GM23338 (cell line): ENCODE measurements at regions not wholly inside any gene's neighbourhood (a gene's known extent, or its start where the extent isn't known, plus 50 kb on each side); places are given as distances from the start of the nearest gene placed in this dataset.

ENCODE experiments used
- ATAC-seq: fragments of 200-7000 bp; cut with Tn5 transposase; 3 replicates; pipeline ENCODE4 v1.9.1; 2020
- DNase-seq: peaks from one replicate; pipeline ENCODE4 v3.0.0-alpha.2; 2015; ENCODE audit warnings: low spot score
- H2AFZ ChIP-seq: fragments of 200-600 bp; sonication (generic); 2 replicates; pipeline ENCODE4 v1.8.0; 2016; ENCODE audit warnings: antibody characterized with exemption, mild to moderate bottlenecking, moderate library complexity
- H3F3A ChIP-seq: fragments of 200-600 bp; sonication (generic); replicated peaks from 2 replicates; pipeline ENCODE4 v1.8.0; 2017; ENCODE audit warnings: antibody characterized with exemption, mixed run types, low read depth
- H3K27ac ChIP-seq: fragments of 200-600 bp; sonication (generic); 2 replicates; pipeline ENCODE4 v1.6.1; 2016; ENCODE audit warnings: low read depth
- H3K27me3 ChIP-seq: fragments of 200-600 bp; sonication (generic); 2 replicates; pipeline ENCODE4 v1.8.0; 2016; ENCODE audit warnings: mild to moderate bottlenecking, mixed run types, moderate library complexity; ENCODE audit not compliant: insufficient read depth
- H3K36me3 ChIP-seq: fragments of 200-600 bp; sonication (generic); 2 replicates; pipeline ENCODE4 v1.8.0; 2016; ENCODE audit warnings: mild to moderate bottlenecking; ENCODE audit not compliant: insufficient read depth
- H3K4me1 ChIP-seq: fragments of 200-600 bp; sonication (generic); 2 replicates; pipeline ENCODE4 v1.8.0; 2016; ENCODE audit warnings: mild to moderate bottlenecking, moderate library complexity; ENCODE audit not compliant: insufficient read depth
- H3K4me2 ChIP-seq: fragments of 200-600 bp; sonication (generic); 2 replicates; pipeline ENCODE4 v1.7.1; 2017; ENCODE audit warnings: mixed run types
- H3K4me3 ChIP-seq: fragments of 200-600 bp; sonication (generic); 2 replicates; pipeline ENCODE4 v1.6.1; 2016; ENCODE audit warnings: mixed run types
- H3K79me2 ChIP-seq: fragments of 200-600 bp; sonication (generic); replicated peaks from 2 replicates; pipeline ENCODE4 v1.8.0; 2017; ENCODE audit warnings: mild to moderate bottlenecking; ENCODE audit not compliant: insufficient read depth
- H3K9me2 ChIP-seq: fragments of 200-600 bp; sonication (generic); 2 replicates; pipeline ENCODE4 v1.8.0; 2017; ENCODE audit not compliant: insufficient read depth
- H4K20me1 ChIP-seq: fragments of 200-600 bp; sonication (generic); replicated peaks from 2 replicates; pipeline ENCODE4 v1.8.0; 2017; ENCODE audit warnings: mild to moderate bottlenecking; ENCODE audit not compliant: insufficient read depth
- H3K27ac Mint-ChIP-seq: 2 replicates; pipeline ENCODE4 v1.8.0; 2020; ENCODE audit warnings: inconsistent platforms, mild to moderate bottlenecking, moderate library complexity, mixed read lengths
- H3K27me3 Mint-ChIP-seq: 3 replicates; pipeline ENCODE4 v1.8.0; 2022; ENCODE audit warnings: low read depth, mild to moderate bottlenecking, moderate library complexity, mixed read lengths, inconsistent platforms; ENCODE audit not compliant: insufficient read depth, poor library complexity
- H3K36me3 Mint-ChIP-seq: 3 replicates; pipeline ENCODE4 v1.8.0; 2021; ENCODE audit warnings: low read depth, mild to moderate bottlenecking, inconsistent platforms, moderate library complexity, mixed read lengths
- H3K4me1 Mint-ChIP-seq: 3 replicates; pipeline ENCODE4 v1.8.0; 2020; ENCODE audit warnings: mild to moderate bottlenecking, inconsistent platforms, mixed read lengths
- H3K4me3 Mint-ChIP-seq: 3 replicates; pipeline ENCODE4 v1.8.0; 2021; ENCODE audit warnings: moderate library complexity, mild to moderate bottlenecking, inconsistent platforms, mixed read lengths
- H3K9me3 Mint-ChIP-seq: 3 replicates; pipeline ENCODE4 v1.8.0; 2020; ENCODE audit warnings: moderate library complexity, mild to moderate bottlenecking, inconsistent platforms, mixed read lengths
- CTCF ChIP-seq, 2 experiments: fragments of 200-600 bp in 1 of 2; sonication (generic) in 1 of 2; conservative IDR thresholded peaks; 2 replicates each; pipeline versions ENCODE4 v1.5.1 to v1.6.1; 2016 to 2017; ENCODE audit warnings: antibody characterized with exemption in 2 of 2, low read depth in 2 of 2, mild to moderate bottlenecking in 2 of 2, moderate library complexity in 1 of 2
- EZH2phosphoT487 ChIP-seq: fragments of 200-600 bp; sonication (generic); IDR thresholded peaks from one replicate; pipeline ENCODE4 v1.8.1; 2018; ENCODE audit warnings: antibody characterized with exemption; ENCODE audit not compliant: unreplicated experiment
- ZNF114 ChIP-seq: fragments of 250-450 bp; sonication (Bioruptor Pico); IDR thresholded peaks from 2 replicates; pipeline ENCODE4 v1.5.0; 2020; ENCODE audit warnings: mild to moderate bottlenecking, moderate library complexity
- ZNF331 ChIP-seq: fragments of 250-450 bp; sonication (Bioruptor Pico); IDR thresholded peaks from 2 replicates; pipeline ENCODE4 v1.5.0; 2020; ENCODE audit warnings: low read depth, mild to moderate bottlenecking, moderate library complexity
- TF ChIP-seq, protein P1 (sequence below): IDR thresholded peaks from one replicate; pipeline ENCODE4 v1.6.1; 2018; ENCODE audit warnings: antibody characterized with exemption; ENCODE audit not compliant: unreplicated experiment
- TF ChIP-seq, protein P2 (sequence below): IDR thresholded peaks from 2 replicates; pipeline ENCODE4 v1.6.1; 2016; ENCODE audit warnings: antibody characterized with exemption

- TF ChIP-seq, protein P1, sequence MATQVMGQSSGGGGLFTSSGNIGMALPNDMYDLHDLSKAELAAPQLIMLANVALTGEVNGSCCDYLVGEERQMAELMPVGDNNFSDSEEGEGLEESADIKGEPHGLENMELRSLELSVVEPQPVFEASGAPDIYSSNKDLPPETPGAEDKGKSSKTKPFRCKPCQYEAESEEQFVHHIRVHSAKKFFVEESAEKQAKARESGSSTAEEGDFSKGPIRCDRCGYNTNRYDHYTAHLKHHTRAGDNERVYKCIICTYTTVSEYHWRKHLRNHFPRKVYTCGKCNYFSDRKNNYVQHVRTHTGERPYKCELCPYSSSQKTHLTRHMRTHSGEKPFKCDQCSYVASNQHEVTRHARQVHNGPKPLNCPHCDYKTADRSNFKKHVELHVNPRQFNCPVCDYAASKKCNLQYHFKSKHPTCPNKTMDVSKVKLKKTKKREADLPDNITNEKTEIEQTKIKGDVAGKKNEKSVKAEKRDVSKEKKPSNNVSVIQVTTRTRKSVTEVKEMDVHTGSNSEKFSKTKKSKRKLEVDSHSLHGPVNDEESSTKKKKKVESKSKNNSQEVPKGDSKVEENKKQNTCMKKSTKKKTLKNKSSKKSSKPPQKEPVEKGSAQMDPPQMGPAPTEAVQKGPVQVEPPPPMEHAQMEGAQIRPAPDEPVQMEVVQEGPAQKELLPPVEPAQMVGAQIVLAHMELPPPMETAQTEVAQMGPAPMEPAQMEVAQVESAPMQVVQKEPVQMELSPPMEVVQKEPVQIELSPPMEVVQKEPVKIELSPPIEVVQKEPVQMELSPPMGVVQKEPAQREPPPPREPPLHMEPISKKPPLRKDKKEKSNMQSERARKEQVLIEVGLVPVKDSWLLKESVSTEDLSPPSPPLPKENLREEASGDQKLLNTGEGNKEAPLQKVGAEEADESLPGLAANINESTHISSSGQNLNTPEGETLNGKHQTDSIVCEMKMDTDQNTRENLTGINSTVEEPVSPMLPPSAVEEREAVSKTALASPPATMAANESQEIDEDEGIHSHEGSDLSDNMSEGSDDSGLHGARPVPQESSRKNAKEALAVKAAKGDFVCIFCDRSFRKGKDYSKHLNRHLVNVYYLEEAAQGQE, result no peak
- TF ChIP-seq ZNF331 (CRISPR knock-in tag), result no peak
Measured at GRCh38 chr4:45082101-45082500, 355.7 kb upstream of the GNPDA2 start (continued).

DNA sequence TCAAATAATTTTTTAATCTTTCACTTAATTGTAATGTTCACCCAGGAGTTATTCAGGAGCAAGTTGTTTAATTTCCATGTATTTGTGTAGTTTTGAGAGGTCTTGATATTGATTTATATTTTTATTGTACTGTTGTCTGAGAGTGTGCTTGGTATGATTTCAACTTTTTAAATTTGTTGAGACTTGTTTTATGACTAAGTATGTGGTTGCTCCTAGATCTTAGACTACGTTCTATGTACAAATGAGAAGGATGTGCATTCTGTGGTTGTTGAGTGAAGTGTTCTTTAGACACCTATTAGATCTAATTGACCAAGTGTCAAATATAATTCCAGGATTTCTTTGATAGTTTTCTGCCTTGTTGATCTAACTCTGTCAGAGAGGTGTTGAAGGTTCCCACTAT is 353.3 kb upstream of the GNPDA2 start:
- Histone ChIP-seq H3K4me2 (no peak overlapping the region), H3K4me3 (no peak overlapping the region), H3K4me1 (no peaks in the 10 kb centered on the region), H3F3A (no peaks in the 10 kb centered on the region), H3K9me2 (no peaks in the 10 kb centered on the region), H3K27ac (no peak overlapping the region), H3K27me3 (no peaks in the 10 kb centered on the region), H2AFZ (no peak overlapping the region), H3K36me3 (no peaks in the 10 kb centered on the region), H4K20me1 (no peaks in the 10 kb centered on the region), H3K79me2 (no peaks in the 10 kb centered on the region)
- DNase-seq, result no peak
- ATAC-seq, result no peak
- H3K36me3 Mint-ChIP-seq, result peaks cover 3% of the 10 kb centered on the region; the same call in 2 of the 3 replicates
- H3K9me3 Mint-ChIP-seq, result peaks cover 66% of the 10 kb centered on the region
- no peak overlapping the region for H3K27ac Mint-ChIP-seq
- TF ChIP-seq EZH2phosphoT487 (no peak), CTCF (conservative IDR thresholded peaks at IDR 0.05; ENCODE audit: low read depth in 2 of 2) (no peak)
- TF ChIP-seq, protein P2, sequence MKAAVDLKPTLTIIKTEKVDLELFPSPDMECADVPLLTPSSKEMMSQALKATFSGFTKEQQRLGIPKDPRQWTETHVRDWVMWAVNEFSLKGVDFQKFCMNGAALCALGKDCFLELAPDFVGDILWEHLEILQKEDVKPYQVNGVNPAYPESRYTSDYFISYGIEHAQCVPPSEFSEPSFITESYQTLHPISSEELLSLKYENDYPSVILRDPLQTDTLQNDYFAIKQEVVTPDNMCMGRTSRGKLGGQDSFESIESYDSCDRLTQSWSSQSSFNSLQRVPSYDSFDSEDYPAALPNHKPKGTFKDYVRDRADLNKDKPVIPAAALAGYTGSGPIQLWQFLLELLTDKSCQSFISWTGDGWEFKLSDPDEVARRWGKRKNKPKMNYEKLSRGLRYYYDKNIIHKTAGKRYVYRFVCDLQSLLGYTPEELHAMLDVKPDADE, result no peak
- no peaks in the 10 kb centered on the region for H3K27me3 Mint-ChIP-seq
- H3K4me1 Mint-ChIP-seq, result no peaks in the 10 kb centered on the region
- H3K4me3 Mint-ChIP-seq, result no peak overlapping the region

GRCh38 chr4:45078201-45078600 is 351.8 kb upstream of the GNPDA2 start:
- TF ChIP-seq ZNF114, result no peak
- Histone ChIP-seq H3K4me2 (no peak overlapping the region), H3K4me1 (no peaks in the 10 kb centered on the region), H3K36me3 (no peaks in the 10 kb centered on the region), H3K4me3 (no peak overlapping the region), H3K9me2 (no peaks in the 10 kb centered on the region), H4K20me1 (no peaks in the 10 kb centered on the region), H3K27me3 (no peaks in the 10 kb centered on the region), H3K27ac (no peak overlapping the region), H2AFZ (no peak overlapping the region), H3F3A (no peaks in the 10 kb centered on the region), H3K79me2 (no peaks in the 10 kb centered on the region)
- H3K27ac Mint-ChIP-seq, result no peak overlapping the region
- H3K4me3 Mint-ChIP-seq, result no peak overlapping the region
- DNase-seq (no peak), ATAC-seq (no peak)
- no peaks in the 10 kb centered on the region for H3K27me3 Mint-ChIP-seq
- H3K9me3 Mint-ChIP-seq, result peaks cover 58% of the 10 kb centered on the region
- H3K36me3 Mint-ChIP-seq, result no peaks in the 10 kb centered on the region; the same call in 2 of the 3 replicates
- H3K4me1 Mint-ChIP-seq, result no peaks in the 10 kb centered on the region
